ENCODE measurements at regions not wholly inside any gene's neighbourhood (a gene's known extent, or its start where the extent isn't known, plus 50 kb on each side); places are given as distances from the start of the nearest gene placed in this dataset.

GRCh38 chr13:81117416-81117815 lies 776.5 kb upstream of the SPRY2 start:
- no peak for TF ChIP-seq CTCF (IDR thresholded peaks at IDR 0.05; ENCODE audit: unreplicated experiment)
- Mint-ChIP-seq H3K4me3 (ENCODE audit: unreplicated experiment) (no peak overlapping the region), H3K9me3 (ENCODE audit: unreplicated experiment) (no peaks in the 10 kb centered on the region), H3K4me1 (ENCODE audit: insufficient read depth, unreplicated experiment) (peaks cover 5% of the 10 kb centered on the region), H3K27me3 (ENCODE audit: insufficient read depth, unreplicated experiment) (no peaks in the 10 kb centered on the region), H3K27ac (ENCODE audit: low read depth, unreplicated experiment) (no peak overlapping the region), H3K36me3 (ENCODE audit: insufficient read depth, unreplicated experiment) (no peaks in the 10 kb centered on the region)
- DNase-seq (ENCODE audit: unreplicated experiment): no peak
- intact Hi-C loops (cut with micrococcal nuclease): no loop called here
- POLR2A ChIA-PET: interaction anchor here (0.8 kb wide), 1 partner anchor 10 kb away, joined by 4 read pairs; no protein-coding TSS in a partner anchor
- CTCF ChIA-PET: interaction anchor here (0.7 kb wide), 1 partner anchor 22 kb away, joined by 4 read pairs; no protein-coding TSS in a partner anchor
- BruUV-seq (replicated peaks): no TSS peak

- no peaks in the 10 kb centered on the region for H3K36me3 Mint-ChIP-seq (ENCODE audit: insufficient read depth, unreplicated experiment)
- peak overlapping the region; percentile 79 for H3K27ac Mint-ChIP-seq (ENCODE audit: low read depth, unreplicated experiment)
- ChIA-PET CTCF (interaction anchor here (0.6 to 0.7 kb wide), 2 partner anchors 23 to 32 kb away, joined by 3 to 4 read pairs; no protein-coding TSS in a partner anchor), POLR2A (interaction anchor here (0.8 kb wide), 1 partner anchor 9 kb away, joined by 4 read pairs; no protein-coding TSS in a partner anchor)
- H3K9me3 Mint-ChIP-seq (ENCODE audit: unreplicated experiment): no peaks in the 10 kb centered on the region
- no TSS peak for BruUV-seq (replicated peaks)
- no peak for TF ChIP-seq CTCF (IDR thresholded peaks at IDR 0.05; ENCODE audit: unreplicated experiment)
- DNase-seq (ENCODE audit: unreplicated experiment): peak; percentile 23
- intact Hi-C loops (cut with micrococcal nuclease): no loop called here
- H3K27me3 Mint-ChIP-seq (ENCODE audit: insufficient read depth, unreplicated experiment): no peaks in the 10 kb centered on the region
- H3K4me1 Mint-ChIP-seq (ENCODE audit: insufficient read depth, unreplicated experiment): peaks cover 5% of the 10 kb centered on the region
- peak overlapping the region; percentile 61 for H3K4me3 Mint-ChIP-seq (ENCODE audit: unreplicated experiment)
Measured at GRCh38 chr13:81116461-81117282, 775.7 kb upstream of the SPRY2 start.

DNA sequence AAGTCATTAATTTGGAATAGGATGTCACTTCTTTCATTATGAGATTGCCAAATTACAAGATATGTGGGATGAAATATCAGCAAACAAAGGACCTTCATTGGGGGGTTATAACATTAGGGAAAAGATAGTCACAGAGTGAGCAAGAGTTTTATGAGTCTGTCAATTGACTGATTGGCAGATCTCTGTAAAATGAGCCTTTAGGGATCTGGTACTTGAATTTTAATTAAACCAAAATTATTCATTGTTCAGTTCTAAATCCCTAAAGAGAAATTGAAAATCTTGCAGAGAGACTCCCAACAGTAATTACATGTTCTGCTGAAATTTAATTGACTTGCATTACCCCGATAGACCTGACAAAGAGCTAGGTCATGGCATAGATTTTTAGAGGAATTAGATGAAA lies 768.1 kb upstream of the SPRY2 start:
- Mint-ChIP-seq H3K27ac (ENCODE audit: low read depth, unreplicated experiment) (no peak overlapping the region), H3K4me3 (ENCODE audit: unreplicated experiment) (no peak overlapping the region), H3K9me3 (ENCODE audit: unreplicated experiment) (no peaks in the 10 kb centered on the region), H3K4me1 (ENCODE audit: insufficient read depth, unreplicated experiment) (no peaks in the 10 kb centered on the region), H3K36me3 (ENCODE audit: insufficient read depth, unreplicated experiment) (no peaks in the 10 kb centered on the region), H3K27me3 (ENCODE audit: insufficient read depth, unreplicated experiment) (no peaks in the 10 kb centered on the region)
- intact Hi-C loops (cut with micrococcal nuclease): no loop called here
- POLR2A ChIA-PET: interaction anchor here (0.6 kb wide), 1 partner anchor 512 kb away, joined by 3 read pairs; no protein-coding TSS in a partner anchor
- no peak for TF ChIP-seq CTCF (IDR thresholded peaks at IDR 0.05; ENCODE audit: unreplicated experiment)
- CTCF ChIA-PET: no interaction called here
- no TSS peak for BruUV-seq (replicated peaks)
- no peak for DNase-seq (ENCODE audit: unreplicated experiment)

DNA sequence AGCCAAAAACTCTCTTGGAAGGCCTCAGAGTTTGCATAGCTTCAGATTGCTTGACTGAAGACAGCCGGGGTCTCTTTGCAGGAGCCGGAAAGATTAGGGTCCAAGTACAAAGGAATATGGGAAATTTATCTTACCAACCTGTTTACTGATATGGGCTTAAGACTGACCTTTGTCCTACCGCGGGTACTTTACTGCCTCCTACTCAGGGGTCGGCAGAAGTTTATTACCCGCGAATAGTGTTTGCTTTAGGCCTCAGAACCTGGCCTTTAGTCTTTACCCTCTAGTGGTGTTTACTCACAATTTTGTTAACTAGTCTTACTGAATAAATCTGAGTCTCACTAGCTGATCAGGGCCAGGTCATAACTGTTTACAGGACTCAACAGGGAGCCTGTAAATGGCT lies 765.4 kb upstream of the SPRY2 start:
- POLR2A ChIA-PET: no interaction called here
- no peaks in the 10 kb centered on the region for H3K36me3 Mint-ChIP-seq (ENCODE audit: insufficient read depth, unreplicated experiment)
- no peak overlapping the region for H3K27ac Mint-ChIP-seq (ENCODE audit: low read depth, unreplicated experiment)
- DNase-seq (ENCODE audit: unreplicated experiment): no peak
- CTCF ChIA-PET: interaction anchor here (0.6 to 1.5 kb wide), 2 partner anchors 16 to 44 kb away, joined by 4 read pairs; no protein-coding TSS in a partner anchor
- intact Hi-C loops (cut with micrococcal nuclease): no loop called here
- H3K9me3 Mint-ChIP-seq (ENCODE audit: unreplicated experiment): no peaks in the 10 kb centered on the region
- H3K4me3 Mint-ChIP-seq (ENCODE audit: unreplicated experiment): no peak overlapping the region
- no peaks in the 10 kb centered on the region for H3K4me1 Mint-ChIP-seq (ENCODE audit: insufficient read depth, unreplicated experiment)
- no peak for TF ChIP-seq CTCF (IDR thresholded peaks at IDR 0.05; ENCODE audit: unreplicated experiment)
- BruUV-seq (replicated peaks): no TSS peak
- H3K27me3 Mint-ChIP-seq (ENCODE audit: insufficient read depth, unreplicated experiment): no peaks in the 10 kb centered on the region
